H1 (cell line): ENCODE measurements at regions not wholly inside any gene's neighbourhood (a gene's known extent, or its start where the extent isn't known, plus 50 kb on each side); places are given as distances from the start of the nearest gene placed in this dataset.

Experiments
- CTCF ChIA-PET: fragments of 300-600 bp; sonication (Branson Sonifier 250); formaldehyde crosslinking; loops from one replicate; lab custom pipeline; 2021; ENCODE audit not compliant: partially characterized antibody; lab: Charles Lee
- POLR2A ChIA-PET: fragments of 300-600 bp; sonication (Branson Sonifier 250); formaldehyde crosslinking; loops from one replicate; lab custom pipeline; 2021; ENCODE audit warnings: inconsistent platforms; ENCODE audit not compliant: partially characterized antibody; lab: Charles Lee
- DNase-seq, 2 experiments: peaks; one replicate each; pipeline versions ENCODE4 v3.0.0 to v3.0.0-alpha.2; 2010 to 2022; ENCODE audit warnings: low spot score in 2 of 2, low read depth in 1 of 2, mixed read lengths in 1 of 2
- FAIRE-seq: peaks from 2 replicates; lab custom pipeline; 2011; peaks lifted over from hg19 to GRCh38; lab: Jason Lieb, UNC
- H2AFZ ChIP-seq: 2 replicates; pipeline ENCODE4 v1.8.1; 2012; ENCODE audit warnings: low read length, inconsistent platforms
- H2AK5ac ChIP-seq: 2 replicates; pipeline ENCODE4 v1.6.1; 2013; ENCODE audit warnings: low read depth, low read length
- H2BK120ac ChIP-seq: replicated peaks from 2 replicates; pipeline ENCODE3; 2013; ENCODE audit warnings: low read depth, low read length, inconsistent platforms
- H2BK12ac ChIP-seq: 2 replicates; pipeline ENCODE4 v1.6.1; 2013; ENCODE audit warnings: low read depth, low read length
- H2BK15ac ChIP-seq: 2 replicates; pipeline ENCODE4 v1.6.1; 2013; ENCODE audit warnings: low read length
- H2BK20ac ChIP-seq: 2 replicates; pipeline ENCODE4 v1.6.1; 2013; ENCODE audit warnings: low read length
- H2BK5ac ChIP-seq: 2 replicates; pipeline ENCODE4 v1.6.1; 2013; ENCODE audit warnings: low read depth, low read length
- H3K14ac ChIP-seq: 2 replicates; pipeline ENCODE4 v1.6.1; 2013; ENCODE audit warnings: inconsistent platforms; ENCODE audit not compliant: insufficient read length
- H3K18ac ChIP-seq: 2 replicates; pipeline ENCODE4 v1.6.1; 2013; ENCODE audit warnings: low read length; ENCODE audit errors: extremely low read depth
- H3K23ac ChIP-seq: 2 replicates; pipeline ENCODE4 v1.6.1; 2013; ENCODE audit warnings: inconsistent platforms; ENCODE audit not compliant: insufficient read length
- H3K23me2 ChIP-seq: 2 replicates; pipeline ENCODE4 v1.6.1; 2013; ENCODE audit warnings: low read depth, low read length
- H3K27ac ChIP-seq: 2 replicates; pipeline ENCODE4 v1.6.1; 2011; ENCODE audit warnings: low read depth, low read length, inconsistent platforms
- H3K27me3 ChIP-seq, 4 experiments: replicated peaks in 1 of 4; 1 replicate in 1 of 4; 2 replicates in 3 of 4; pipeline versions ENCODE4 v1.6.1 to v1.8.1; 2011 to 2013; ENCODE audit warnings: low read length in 3 of 4, mild to moderate bottlenecking in 3 of 4, inconsistent platforms in 2 of 4, mixed read lengths in 2 of 4, moderate library complexity in 1 of 4; ENCODE audit not compliant: control insufficient read depth in 3 of 4, insufficient read depth in 3 of 4; ENCODE audit errors: extremely low read depth in 1 of 4
- H3K36me3 ChIP-seq, 4 experiments: 2 replicates each; pipeline versions ENCODE4 v1.6.1 to v1.8.1; 2011 to 2013; ENCODE audit warnings: mild to moderate bottlenecking in 4 of 4, low read length in 3 of 4, moderate library complexity in 2 of 4, control low read depth in 1 of 4, inconsistent platforms in 1 of 4; ENCODE audit not compliant: insufficient read depth in 4 of 4, control insufficient read depth in 2 of 4
- H3K4ac ChIP-seq: replicated peaks from 2 replicates; pipeline ENCODE3; 2013; ENCODE audit warnings: low read length, low read depth, mixed read lengths, inconsistent platforms; ENCODE audit not compliant: insufficient read length
- H3K4me1 ChIP-seq, 4 experiments: replicated peaks in 1 of 4; 1 replicate in 1 of 4; 2 replicates in 3 of 4; pipeline versions ENCODE4 v1.6.1 to v1.8.1; 2011 to 2013; ENCODE audit warnings: low read length in 3 of 4, inconsistent platforms in 2 of 4, mixed read lengths in 1 of 4; ENCODE audit not compliant: insufficient read depth in 4 of 4, control insufficient read depth in 3 of 4
- H3K4me2 ChIP-seq, 2 experiments: 2 replicates each; pipeline versions ENCODE4 v1.6.1 to v1.8.1; 2011 to 2013; ENCODE audit warnings: low read depth in 2 of 2, low read length in 2 of 2, control low read depth in 1 of 2, inconsistent platforms in 1 of 2, mild to moderate bottlenecking in 1 of 2; ENCODE audit not compliant: insufficient read depth in 1 of 2
- H3K4me3 ChIP-seq, 4 experiments: fragments of 200-600, 300-600 bp in 1 of 4; sonication (generic), shearing (Covaris generic), sonication (Bioruptor Twin) in 1 of 4; 2 replicates each; pipeline versions ENCODE4 v1.5.1 to v1.8.1; 2011 to 2016; ENCODE audit warnings: low read length in 4 of 4, low read depth in 3 of 4, control low read depth in 2 of 4, inconsistent platforms in 2 of 4, mild to moderate bottlenecking in 2 of 4, mixed read lengths in 1 of 4, moderate library complexity in 1 of 4; ENCODE audit not compliant: insufficient read depth in 2 of 4; ENCODE audit errors: extremely low read depth in 1 of 4
- H3K56ac ChIP-seq: replicated peaks from 2 replicates; pipeline ENCODE3; 2013; ENCODE audit warnings: low read depth, mild to moderate bottlenecking, mixed read lengths, low read length, inconsistent platforms; ENCODE audit not compliant: insufficient read length
- H3K79me1 ChIP-seq: 2 replicates; pipeline ENCODE4 v1.6.1; 2013; ENCODE audit warnings: low read depth, low read length, control low read depth
- H3K79me2 ChIP-seq, 2 experiments: 2 replicates each; pipeline versions ENCODE4 v1.6.1 to v1.8.1; 2012 to 2013; ENCODE audit warnings: low read length in 2 of 2, mild to moderate bottlenecking in 2 of 2, inconsistent platforms in 1 of 2; ENCODE audit not compliant: insufficient read depth in 2 of 2, control insufficient read depth in 1 of 2
- H3K9ac ChIP-seq, 4 experiments: replicated peaks in 1 of 4; 1 replicate in 1 of 4; 2 replicates in 3 of 4; pipeline versions ENCODE4 v1.6.1 to v1.8.1; 2011 to 2013; ENCODE audit warnings: low read depth in 3 of 4, low read length in 3 of 4, control low read depth in 2 of 4, mild to moderate bottlenecking in 2 of 4, moderate library complexity in 2 of 4, inconsistent platforms in 1 of 4; ENCODE audit errors: extremely low read depth in 1 of 4
- H3K9me3 ChIP-seq, 2 experiments: 2 replicates each; pipeline versions ENCODE4 v1.6.1 to v1.8.1; 2012 to 2013; ENCODE audit warnings: mild to moderate bottlenecking in 2 of 2, moderate library complexity in 2 of 2, control low read depth in 1 of 2, inconsistent platforms in 1 of 2, low read depth in 1 of 2, low read length in 1 of 2, mixed read lengths in 1 of 2; ENCODE audit not compliant: insufficient read depth in 2 of 2
- H4K20me1 ChIP-seq, 2 experiments: replicated peaks in 1 of 2; 2 replicates each; pipeline versions ENCODE3 to v1.8.1; 2011 to 2013; ENCODE audit warnings: inconsistent platforms in 2 of 2, low read length in 2 of 2, mild to moderate bottlenecking in 1 of 2; ENCODE audit not compliant: insufficient read depth in 2 of 2, control insufficient read depth in 1 of 2
- H4K5ac ChIP-seq: 2 replicates; pipeline ENCODE4 v1.6.1; 2013; ENCODE audit warnings: low read length, low read depth, mixed read lengths, inconsistent platforms; ENCODE audit not compliant: insufficient read length
- H4K8ac ChIP-seq: 2 replicates; pipeline ENCODE4 v1.8.0; 2013; ENCODE audit warnings: mild to moderate bottlenecking, moderate library complexity, low read length, inconsistent platforms; ENCODE audit not compliant: insufficient read depth; ENCODE audit errors: extremely low read depth
- H4K91ac ChIP-seq: replicated peaks from 2 replicates; pipeline ENCODE3; 2013; ENCODE audit warnings: low read length, mixed read lengths, inconsistent platforms; ENCODE audit not compliant: insufficient read length
- EGR1 ChIP-seq: IDR thresholded peaks from 2 replicates; pipeline ENCODE4 v1.6.1; 2011; ENCODE audit warnings: low read depth, low read length, borderline replicate concordance
- JUN ChIP-seq: IDR thresholded peaks from 2 replicates; pipeline ENCODE4 v1.6.1; 2011; ENCODE audit warnings: low read depth, mild to moderate bottlenecking, improper control_type of control experiment, low read length
- WGBS, 2 experiments: shearing (Covaris generic) in 1 of 2; methylation state at CpG; one replicate each; pipeline versions ENCODE4 v1.1.6 to v1.1.7; 2013 to 2015; ENCODE audit warnings: low lambda C conversion rate in 2 of 2, mixed read lengths in 2 of 2, inconsistent platforms in 1 of 2, low coverage in 1 of 2, missing lambda C conversion rate in 1 of 2; ENCODE audit not compliant: insufficient replicate concordance in 2 of 2, insufficient coverage in 1 of 2, insufficient read length in 1 of 2; ENCODE audit errors: extremely low coverage in 1 of 2, missing lambda C conversion rate in 1 of 2; 5-methylcytosine and 5-hydroxymethylcytosine counted together

DNA sequence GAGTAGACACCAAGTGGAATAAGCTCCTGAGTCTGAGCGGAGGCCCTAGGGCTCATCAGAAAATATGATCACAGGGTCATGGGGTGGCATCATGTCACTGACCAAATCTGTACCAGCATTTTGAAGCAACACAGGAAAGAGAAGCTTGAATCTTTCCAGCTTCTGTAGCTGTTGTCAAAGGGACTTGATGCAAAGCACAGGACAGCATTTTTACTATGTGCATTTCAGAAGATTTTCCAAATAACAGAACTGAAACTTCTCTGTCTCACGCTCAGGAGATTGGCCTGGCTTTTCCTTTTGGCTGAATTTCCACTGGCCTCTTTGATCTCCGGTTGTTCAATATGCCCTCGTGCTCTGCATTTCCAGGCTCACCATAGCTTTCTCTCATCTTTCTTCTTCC is 127.2 kb upstream of the ATP1B1 start:
- no peaks in the 10 kb centered on the region for H3K4me1 ChIP-seq
- no peak overlapping the region for H3K9ac ChIP-seq
- no peaks in the 10 kb centered on the region for H3K36me3 ChIP-seq
- ChIA-PET CTCF (interaction anchor here (0.8 to 1.4 kb wide), 2 partner anchors 72 to 136 kb away, joined by 3 read pairs; no protein-coding TSS in a partner anchor), POLR2A (no interaction called here)
- no peak overlapping the region for H3K4ac ChIP-seq
- no peak overlapping the region for H2AFZ ChIP-seq
- H3K79me2 ChIP-seq, result no peaks in the 10 kb centered on the region
- H2BK120ac ChIP-seq, result no peak overlapping the region
- H2BK5ac ChIP-seq, result no peak overlapping the region
- no peak overlapping the region for H4K5ac ChIP-seq
- WGBS, 2 experiments, result 92% methylated on average over 4 of the region's 4 CpGs; no CpG with 5 or more reads in 1 of the 2 experiments
- no peaks in the 10 kb centered on the region for H3K23me2 ChIP-seq
- H3K18ac ChIP-seq, result no peak overlapping the region
- no peak overlapping the region for H4K91ac ChIP-seq
- no peak overlapping the region for H2BK12ac ChIP-seq
- no peak for FAIRE-seq
- H4K8ac ChIP-seq, result no peak overlapping the region
- H2BK15ac ChIP-seq, result no peak overlapping the region
- no peaks in the 10 kb centered on the region for H3K27me3 ChIP-seq
- H2BK20ac ChIP-seq, result no peak overlapping the region
- no peaks in the 10 kb centered on the region for H3K9me3 ChIP-seq
- no peak overlapping the region for H3K23ac ChIP-seq
- no peak overlapping the region for H3K14ac ChIP-seq
- no peak overlapping the region for H2AK5ac ChIP-seq
- TF ChIP-seq JUN (no peak), EGR1 (no peak)
- no peak overlapping the region for H3K4me3 ChIP-seq
- H3K56ac ChIP-seq, result no peak overlapping the region
- no peaks in the 10 kb centered on the region for H3K79me1 ChIP-seq
- H3K4me2 ChIP-seq, result no peak overlapping the region
- DNase-seq, result no peak
- no peak overlapping the region for H3K27ac ChIP-seq
- H4K20me1 ChIP-seq, result no peaks in the 10 kb centered on the region
